SW480 (cell line): ENCODE measurements at regions not wholly inside any gene's neighbourhood (a gene's known extent, or its start where the extent isn't known, plus 50 kb on each side); places are given as distances from the start of the nearest gene placed in this dataset.
A peak's percentile ranks its signal among the peaks of the same experiment; 100 is the strongest.
"Not testable (repeated sequence)": the region's sequence is repeated elsewhere in the genome, so short reads cannot be mapped to it uniquely, and the experiment has no call there.

Experiments
- DNase-seq: peaks from one replicate; pipeline ENCODE4 v3.0.0-alpha.2; 2016; ENCODE audit warnings: low spot score

DNA sequence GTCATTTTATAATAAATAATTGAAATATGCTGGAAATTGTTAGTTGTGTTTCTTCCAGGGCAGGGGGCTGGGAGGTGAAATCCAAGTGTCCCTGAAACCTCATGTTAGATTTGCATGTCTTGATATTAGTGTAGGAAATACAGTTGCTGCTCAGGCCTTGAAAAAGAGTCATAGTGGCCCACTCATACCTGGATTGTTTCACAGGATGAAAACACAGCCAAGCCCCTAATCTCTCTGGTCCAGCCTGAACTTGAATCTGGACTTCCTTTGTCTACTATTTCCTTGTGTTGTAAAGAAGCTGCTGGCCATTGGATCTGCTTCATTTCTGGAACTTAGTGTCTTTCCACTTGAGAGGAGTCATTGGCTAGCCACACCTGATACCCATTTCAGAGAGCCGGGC is 108.8 kb upstream of the JARID2 start:
- no peak for DNase-seq

DNA sequence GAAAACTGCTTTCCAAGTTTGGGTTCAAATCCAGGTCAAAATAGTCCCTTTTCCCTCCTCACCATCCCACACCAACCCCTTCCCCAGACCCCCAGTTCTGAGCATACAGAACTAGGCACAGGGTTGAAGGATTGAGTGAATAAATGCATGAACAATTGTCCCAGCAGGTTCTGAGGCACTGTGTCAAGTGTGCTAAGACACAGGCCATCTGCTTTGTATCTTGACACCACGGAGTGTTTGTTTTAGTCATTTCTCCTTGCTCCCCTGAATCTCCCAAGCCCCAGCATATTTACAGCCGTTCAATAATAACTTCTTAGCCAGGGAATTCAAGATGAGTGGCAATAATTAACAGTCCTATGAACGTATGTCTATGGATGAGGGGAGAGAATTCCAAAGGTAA is 102.8 kb upstream of the JARID2 start:
- no peak for DNase-seq

DNA sequence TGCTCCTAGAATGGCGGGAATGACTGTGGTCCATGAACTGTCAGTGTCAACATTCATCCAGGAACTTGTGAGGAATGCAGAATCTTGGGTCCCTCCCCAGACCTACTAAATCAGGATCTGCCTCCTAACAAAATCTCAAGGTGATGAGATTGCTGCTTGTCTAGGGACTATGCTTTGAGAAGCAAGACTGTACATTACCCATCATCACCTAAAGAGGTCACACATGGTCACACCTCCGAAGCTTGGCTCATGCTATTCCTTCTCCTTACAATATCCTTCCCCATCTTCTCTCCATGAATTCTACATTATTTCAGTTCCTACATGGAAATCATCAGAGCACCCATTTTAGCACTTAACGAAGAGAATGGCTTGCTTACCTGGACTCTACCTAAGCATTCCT is 102.3 kb upstream of the JARID2 start:
- no peak for DNase-seq

DNA sequence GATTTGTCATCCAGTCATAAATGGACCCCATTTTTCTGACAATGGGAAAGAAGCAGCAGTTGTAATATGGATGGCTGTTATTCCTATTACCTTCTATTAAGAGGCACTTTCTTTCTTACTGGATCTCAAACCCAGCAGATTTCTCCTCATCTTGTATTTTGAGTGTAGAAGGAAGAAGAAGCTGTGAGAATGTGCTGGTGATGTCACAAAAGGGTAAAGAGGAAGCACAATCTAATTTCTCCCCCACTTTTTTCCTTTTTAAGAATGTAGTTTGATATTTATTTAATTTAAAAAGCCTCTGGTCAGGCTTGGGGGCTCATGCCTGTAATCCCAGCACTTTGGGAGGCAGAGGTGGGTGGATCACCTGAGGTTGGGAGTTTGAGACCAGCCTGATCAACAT is 100.0 kb upstream of the JARID2 start:
- DNase-seq, result no peak

DNA sequence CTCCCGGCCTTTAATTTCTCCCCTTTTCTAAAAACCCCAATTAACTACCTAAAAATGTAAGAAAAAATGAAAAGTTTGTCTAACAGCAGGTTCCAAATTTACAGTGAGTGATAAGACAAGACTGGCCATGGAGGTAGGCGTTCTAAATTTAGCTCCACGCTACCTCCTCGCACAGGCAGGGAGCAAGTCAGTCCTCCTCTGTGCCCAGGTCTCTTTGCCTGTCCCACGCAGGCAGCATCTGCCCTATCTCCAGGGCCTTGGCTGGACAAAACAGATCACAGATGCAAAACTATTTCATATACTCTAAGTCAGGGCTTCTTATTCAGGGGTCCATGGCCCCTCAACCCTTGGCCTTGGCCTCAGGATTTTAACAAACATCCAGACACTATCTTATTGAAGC is 98.0 kb upstream of the JARID2 start:
- no peak for DNase-seq

DNA sequence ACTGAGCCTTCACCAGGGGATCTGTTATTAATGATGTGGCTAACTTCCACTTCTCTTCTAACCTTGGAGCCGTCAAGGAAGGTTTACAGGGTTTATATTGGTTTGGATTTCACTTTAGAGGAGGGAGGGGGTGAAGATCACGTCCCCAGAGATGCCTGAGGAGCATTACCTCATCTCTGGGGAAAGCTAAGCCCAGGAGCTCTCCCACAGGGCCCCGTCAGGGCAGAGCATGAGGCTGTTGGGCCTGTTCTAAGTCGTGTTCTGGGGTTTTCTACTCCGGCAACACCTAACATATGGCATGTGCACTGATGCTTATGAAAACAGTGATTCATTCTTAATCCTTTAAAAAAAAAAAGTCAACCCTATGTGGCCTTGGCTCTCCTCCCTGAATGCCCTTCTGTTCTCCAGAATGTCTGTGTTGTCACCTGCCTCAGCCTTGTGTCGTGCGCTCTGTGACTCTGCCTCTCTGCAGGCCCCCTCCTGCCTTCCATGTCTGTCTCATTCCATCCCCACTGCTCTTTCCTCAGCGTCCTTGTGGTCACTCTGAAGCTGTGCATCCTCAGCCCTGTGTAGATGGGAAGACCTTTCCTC is 97.4 kb upstream of the JARID2 start:
- peak; percentile 6 for DNase-seq

DNA sequence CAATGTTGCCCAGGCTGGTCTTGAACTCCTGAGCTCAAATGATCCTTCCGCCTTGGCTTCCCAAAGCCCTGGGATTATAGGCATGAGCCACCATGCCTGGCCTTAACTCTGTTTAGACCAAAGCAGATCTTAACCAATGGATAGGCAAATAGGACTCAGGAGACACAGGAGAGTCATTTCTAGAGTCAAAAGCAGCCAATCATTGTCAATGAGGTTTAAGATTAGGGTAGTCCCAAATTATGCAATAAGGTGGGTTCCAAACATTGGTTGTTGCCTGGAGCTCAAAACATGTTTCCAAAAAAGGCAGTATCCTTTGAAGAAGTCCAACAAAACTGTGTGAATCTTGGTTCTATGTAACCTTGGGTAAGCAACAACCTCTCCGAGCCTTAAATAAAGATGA is 95.7 kb upstream of the JARID2 start:
- DNase-seq, result no peak

DNA sequence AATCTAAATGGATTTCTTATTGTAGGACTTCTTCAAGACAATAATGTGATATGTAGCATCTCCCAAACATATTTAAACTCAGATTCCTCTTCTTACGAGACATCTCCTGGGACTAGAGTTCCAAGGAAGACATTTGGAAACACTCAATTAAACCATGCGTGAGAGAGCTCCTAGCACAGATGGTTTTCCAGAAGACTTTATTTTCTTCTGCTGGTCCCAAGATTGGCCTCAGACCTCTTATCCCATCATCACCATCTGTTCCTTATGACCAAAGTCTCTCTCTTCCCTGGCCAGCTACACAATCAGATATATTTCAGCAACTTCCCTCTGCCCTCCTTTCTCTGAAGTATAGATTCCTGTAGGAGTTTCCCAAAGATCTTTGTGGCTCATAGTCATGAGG is 93.2 kb upstream of the JARID2 start:
- DNase-seq, result no peak

DNA sequence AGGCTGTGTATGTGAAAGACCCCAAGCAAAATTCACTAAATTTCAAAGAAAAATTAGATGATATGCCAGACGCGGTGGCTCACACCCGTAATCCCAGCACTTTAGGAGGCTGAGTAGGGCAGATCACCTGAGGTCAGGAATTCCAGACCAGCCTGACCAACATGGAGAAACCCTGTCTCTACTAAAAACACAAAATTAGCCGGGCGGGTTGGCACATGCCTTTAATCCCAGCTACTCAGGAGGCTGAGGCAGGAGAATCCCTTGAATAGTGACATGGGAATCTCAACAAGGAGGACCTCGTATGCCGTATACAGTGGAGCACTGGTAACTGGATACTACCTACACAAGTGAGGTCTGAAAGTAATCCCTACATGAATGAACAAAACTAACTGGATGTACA is 92.7 kb upstream of the JARID2 start:
- no peak for DNase-seq

DNA sequence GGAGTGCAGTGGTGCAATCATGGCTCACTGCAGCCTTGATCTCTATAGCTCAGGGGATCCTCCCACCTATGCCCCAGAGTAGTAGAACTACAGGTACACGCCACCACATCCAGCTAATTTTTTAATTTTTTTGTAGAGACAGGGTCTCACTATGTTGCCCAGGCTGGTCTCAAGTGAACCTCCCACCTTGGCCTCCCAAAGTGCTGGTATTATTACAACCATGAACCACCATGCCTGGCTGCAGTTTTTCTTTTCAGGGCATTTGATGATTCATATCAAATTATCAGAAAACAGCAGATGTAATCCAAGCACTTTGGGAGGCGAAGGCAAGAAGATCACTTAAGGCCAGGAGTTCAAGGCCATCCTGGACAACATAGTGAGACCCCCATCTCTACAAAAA is 88.4 kb upstream of the JARID2 start:
- DNase-seq, result no peak

DNA sequence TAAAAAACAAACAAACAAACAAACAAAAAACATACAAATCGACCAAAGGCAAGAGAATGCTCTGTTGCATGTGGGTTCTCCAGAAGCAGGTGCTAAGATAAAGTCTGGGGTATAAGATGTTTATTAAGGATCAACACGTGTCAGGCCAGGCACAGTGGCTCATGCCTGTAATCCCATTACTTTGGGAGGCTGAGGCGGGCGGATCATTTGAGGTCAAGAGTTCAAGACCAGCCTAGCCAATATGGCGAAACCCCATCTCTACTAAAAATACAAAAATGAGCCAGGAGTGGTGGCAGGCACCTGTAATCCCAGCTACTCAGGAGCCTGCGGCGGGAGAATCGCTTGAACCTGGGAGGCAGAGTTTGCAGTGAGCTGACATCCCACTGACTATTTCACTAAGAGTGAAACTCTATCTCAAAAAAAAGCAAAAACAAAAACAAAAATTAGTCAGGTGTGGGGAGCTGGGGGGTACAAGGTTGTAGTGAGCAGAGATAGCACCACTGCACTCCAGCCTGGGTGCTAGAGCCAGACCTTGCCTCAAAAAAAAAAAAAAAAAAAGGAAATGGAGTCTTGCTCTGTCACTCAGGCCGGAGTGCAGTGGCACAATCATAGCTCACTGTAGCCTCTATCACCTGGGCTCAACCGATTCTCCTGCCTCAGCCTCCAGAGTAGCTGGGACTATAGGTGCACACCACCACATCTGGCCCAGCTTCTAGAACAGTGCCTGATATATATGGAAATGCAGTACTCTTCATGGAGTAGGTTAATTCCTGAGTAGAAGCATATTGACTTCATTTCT is 86.8 kb upstream of the JARID2 start:
- no peak for DNase-seq

DNA sequence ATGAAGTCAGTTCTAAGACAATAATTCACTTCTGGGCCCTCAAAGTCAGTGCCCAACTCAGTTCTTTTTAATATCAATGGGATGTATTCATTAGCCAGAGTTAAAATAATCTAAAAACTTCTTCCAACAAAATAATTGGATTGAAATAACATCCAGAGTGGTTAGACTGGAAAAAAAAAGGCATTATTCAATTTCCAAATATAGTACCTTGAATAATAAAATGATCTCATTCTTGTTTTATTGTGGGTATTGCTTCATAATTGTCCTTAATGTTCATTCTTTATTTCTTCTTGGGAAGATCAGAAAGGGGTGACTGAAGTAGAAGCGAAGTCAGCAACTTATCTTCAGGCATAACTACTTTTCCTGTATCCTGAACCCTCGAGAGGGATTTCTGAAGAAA is 85.1 kb upstream of the JARID2 start:
- DNase-seq, result no peak

DNA sequence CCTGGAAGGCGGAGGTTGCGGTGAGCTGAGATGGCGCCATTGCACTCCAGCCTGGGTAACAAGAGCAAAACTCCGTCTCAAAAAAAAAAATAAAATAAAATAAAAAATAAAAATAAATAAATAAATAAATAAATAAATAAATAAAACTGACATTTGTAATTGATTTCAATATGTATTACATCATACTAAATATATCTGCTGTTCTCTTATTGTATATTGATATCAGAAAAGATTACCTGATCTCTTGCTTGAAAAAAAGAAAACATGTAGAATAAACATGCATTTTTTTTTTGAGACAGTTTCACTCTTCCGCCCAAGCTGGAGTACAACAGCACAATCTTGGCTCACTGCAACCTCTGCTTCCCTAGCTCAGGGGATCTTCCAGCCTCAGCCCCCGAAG is 81.0 kb upstream of the JARID2 start:
- DNase-seq, result not testable (repeated sequence)

DNA sequence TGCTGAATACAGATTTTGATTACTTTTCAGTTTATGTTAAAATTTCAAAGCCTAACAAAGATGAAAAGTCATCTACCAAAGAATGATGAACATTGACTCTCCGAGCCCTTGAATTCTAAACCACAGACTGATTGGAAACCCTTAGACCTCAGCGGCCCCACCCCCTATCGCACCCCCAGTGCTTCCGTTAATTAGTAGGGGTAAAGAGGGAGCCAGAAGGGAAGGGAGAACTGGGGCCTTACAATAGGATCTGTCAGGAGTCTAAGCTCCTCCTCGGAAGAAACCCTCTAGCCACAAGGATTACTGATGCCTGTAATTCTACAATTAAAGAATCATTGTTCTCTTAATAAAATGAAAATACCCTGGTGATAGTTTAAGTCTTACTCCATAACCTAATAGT is 79.7 kb upstream of the JARID2 start:
- DNase-seq, result no peak

DNA sequence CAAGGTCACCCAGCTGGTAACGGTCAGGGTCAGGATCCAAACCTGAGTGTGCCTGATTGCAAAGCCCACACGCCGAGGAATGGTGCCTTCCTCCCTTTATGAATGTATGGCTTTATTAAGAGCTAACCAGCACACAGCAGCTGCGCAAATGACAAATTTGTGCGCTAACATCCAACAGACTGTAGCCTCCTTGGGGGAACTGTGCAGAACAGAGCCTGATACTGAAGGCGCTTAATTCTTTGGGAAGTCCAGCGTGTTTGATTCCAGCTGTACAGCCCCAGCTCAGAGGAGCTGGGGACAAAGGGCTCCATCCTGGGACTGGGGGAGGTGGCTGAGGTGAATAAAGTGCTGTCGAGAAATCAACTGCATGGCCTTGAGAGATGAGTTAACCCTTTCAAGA is 75.7 kb upstream of the JARID2 start:
- no peak for DNase-seq

DNA sequence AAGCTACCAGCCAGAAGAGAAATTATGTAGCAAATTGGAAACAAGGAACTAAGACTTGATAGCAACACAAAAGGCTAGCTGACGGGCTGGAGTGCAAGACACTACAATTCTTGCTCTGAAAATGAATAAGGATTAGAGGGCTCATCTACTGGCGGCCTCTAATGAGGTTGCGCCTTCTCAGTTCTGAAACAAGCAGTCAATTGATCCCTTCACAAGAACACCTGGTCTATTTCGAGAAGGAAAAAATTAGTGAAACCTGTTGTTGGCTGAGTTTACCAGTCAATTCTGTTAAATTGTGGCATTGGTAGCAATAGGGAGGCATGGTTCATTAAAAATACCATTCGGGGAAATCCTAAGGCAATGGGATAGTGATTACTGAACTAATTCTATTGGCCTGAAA is 74.8 kb upstream of the JARID2 start:
- DNase-seq, result no peak

DNA sequence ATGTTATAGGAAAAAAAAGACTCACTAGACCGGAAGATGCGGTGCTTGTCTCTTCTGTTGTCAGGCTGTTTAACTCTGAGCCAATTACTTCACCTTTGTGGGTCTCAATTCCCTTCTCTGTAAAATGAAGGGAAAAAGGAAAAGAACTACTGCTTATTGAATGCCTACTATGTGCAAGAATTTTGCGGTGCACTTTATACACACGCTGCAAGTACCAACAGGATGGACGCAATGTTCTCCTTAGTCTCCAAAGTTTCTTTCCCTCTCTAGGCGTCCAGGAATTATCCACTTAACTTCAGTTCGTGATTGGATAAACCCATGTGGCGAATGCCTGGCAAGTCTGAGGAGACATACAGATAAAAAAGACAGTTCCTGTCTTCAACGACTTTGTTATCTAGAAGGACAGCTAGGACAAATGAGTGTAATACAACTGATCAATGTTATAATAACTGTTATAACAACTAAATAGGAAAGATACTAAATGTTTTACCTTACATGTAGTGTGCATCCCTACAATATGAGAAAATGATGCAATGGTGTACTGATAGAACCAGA is 69.0 kb upstream of the JARID2 start:
- DNase-seq, result no peak

DNA sequence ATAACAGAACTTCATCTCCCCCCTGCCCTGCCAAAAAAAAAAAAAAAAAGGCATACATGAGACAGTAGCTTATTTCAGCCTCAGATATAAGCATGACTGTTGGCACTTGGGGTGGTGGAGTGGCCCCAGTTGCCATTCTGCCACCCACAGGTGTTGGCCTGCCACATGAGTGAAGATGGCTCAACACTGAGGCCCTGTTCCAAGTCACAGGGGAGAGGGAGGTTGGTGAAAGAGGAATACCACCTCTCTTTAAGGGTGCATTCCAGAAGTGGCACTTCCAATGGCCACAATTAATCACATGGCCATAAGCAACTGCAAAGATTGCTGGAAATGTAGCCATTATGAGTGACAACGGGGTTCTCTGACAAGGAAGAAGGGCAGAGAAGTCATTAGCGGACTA is 61.9 kb upstream of the JARID2 start:
- DNase-seq, result no peak

DNA sequence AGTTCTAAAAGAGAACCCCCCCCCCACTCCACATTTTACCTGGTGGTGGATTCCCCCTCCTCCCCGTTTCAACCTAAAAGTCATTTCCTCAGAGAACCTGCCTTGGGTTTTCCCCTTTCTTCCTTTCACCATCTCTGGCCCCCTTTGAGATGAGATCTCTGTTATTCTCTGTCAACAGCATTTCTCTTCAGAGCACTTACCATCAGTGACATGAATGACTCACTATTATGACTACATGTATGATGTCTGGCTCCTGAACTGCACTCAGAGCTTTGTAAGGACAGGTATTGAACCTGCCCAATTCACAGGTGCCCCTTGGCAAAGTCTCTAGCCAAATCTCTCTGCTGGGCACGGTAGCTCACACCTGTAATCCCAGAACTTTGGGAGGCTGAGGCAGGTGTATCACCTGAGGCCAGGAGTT is 61.4 kb upstream of the JARID2 start:
- DNase-seq, result no peak

DNA sequence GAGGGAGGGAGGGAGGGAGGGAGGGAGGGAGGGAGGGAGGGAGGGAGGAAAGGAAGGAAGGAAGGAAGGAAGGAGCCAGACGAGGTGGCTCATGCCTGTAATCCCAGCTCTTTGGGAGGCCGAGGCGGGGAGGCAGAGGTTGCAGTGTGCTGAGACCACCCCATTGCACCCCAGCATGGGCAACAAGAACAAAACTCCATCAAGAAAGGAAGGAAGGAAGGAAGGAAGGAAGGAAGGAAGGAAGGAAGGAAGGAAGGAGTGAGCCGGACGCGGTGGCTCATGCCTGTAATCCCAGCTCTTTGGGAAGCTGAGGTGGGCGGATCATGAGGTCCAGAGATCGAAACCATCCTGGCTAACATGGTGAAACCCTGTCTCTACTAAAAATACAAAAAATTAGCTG is 60.8 kb upstream of the JARID2 start:
- DNase-seq, result not testable (repeated sequence)

DNA sequence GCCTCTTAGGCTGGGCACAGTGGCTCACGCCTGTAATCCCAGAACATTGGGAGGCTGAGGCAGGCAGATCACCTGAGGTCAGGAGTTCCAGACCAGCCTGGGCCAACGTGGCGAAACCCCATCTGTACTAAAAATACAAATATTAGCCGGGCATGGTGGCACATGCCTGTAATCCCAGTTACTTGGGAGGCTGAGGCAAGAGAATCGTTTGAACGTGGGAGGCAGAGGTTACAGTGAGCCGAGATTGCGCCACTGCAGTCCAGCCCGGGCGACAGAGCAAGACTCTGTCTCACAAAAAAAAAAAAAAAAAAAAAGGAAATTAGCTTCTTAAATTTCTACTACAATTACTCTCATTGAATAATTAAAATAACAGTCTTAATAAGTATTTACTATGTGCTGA is 52.4 kb upstream of the JARID2 start:
- DNase-seq, result not testable (repeated sequence)

DNA sequence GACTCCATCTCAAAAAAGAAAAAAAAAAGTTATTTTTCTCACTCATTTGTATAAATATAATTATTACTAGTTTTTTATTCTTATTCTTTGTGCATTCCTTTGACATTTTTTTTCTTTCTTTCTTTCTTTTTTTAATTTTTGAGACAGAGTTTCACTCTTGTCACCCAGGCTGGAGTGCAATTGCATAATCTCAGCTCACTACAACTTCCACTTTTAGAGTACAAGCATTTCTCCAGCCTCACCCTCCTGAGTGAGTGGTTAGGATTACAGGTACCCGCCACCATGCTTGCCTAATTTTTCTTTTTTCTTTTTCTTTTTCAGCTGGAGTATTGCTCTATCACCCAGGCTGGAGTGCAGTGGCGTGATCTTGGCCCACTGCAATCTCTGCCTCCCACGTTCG is 51.4 kb upstream of the JARID2 start:
- DNase-seq, result no peak
